GM13977 (cell line): ENCODE measurements at regions not wholly inside any gene's neighbourhood (a gene's known extent, or its start where the extent isn't known, plus 50 kb on each side); places are given as distances from the start of the nearest gene placed in this dataset.

Experiments
- DNase-seq: peaks from one replicate; pipeline ENCODE4 v3.0.0; 2012; ENCODE audit warnings: low spot score
- in situ Hi-C: fragments of 300-500 bp; cut with MboI; formaldehyde crosslinking; loops from one replicate; pipeline ENCODE4 v1.12.0; 2022; ENCODE audit warnings: low sequenced_read_pairs, low pct_unique_long_range_greater_than_20kb, mixed read lengths, inconsistent platforms; ENCODE audit not compliant: unreplicated experiment
- TF ChIP-seq, protein P1 (sequence below): IDR thresholded peaks from 2 replicates; pipeline ENCODE4 v1.5.1; 2012; ENCODE audit warnings: mild to moderate bottlenecking, control low read depth; ENCODE audit not compliant: insufficient read depth; ENCODE audit errors: extremely low read depth, missing control alignments

DNA sequence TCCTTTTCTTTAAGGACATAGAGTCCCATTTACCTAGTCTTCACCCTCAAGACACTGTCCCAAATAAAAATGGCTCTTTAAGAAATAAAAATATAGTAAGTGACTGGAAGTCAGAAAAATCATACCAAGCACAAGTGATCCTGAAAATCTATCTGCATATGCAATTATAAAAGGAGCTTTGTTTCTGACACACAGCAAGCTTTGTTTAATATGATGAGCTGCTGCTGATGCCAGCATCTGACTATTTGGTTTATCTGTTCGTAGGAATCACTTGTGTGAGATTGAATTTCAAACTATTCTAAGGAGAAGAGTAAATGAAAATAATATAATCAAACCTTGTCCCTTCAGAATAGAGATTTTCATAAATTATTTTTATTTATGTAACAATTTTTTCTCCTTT, 332.4 kb downstream of the PCDH7 start:
- TF ChIP-seq, protein P1, sequence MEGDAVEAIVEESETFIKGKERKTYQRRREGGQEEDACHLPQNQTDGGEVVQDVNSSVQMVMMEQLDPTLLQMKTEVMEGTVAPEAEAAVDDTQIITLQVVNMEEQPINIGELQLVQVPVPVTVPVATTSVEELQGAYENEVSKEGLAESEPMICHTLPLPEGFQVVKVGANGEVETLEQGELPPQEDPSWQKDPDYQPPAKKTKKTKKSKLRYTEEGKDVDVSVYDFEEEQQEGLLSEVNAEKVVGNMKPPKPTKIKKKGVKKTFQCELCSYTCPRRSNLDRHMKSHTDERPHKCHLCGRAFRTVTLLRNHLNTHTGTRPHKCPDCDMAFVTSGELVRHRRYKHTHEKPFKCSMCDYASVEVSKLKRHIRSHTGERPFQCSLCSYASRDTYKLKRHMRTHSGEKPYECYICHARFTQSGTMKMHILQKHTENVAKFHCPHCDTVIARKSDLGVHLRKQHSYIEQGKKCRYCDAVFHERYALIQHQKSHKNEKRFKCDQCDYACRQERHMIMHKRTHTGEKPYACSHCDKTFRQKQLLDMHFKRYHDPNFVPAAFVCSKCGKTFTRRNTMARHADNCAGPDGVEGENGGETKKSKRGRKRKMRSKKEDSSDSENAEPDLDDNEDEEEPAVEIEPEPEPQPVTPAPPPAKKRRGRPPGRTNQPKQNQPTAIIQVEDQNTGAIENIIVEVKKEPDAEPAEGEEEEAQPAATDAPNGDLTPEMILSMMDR, result no peak
- in situ Hi-C loops, result no loop called here
- DNase-seq, result no peak

DNA sequence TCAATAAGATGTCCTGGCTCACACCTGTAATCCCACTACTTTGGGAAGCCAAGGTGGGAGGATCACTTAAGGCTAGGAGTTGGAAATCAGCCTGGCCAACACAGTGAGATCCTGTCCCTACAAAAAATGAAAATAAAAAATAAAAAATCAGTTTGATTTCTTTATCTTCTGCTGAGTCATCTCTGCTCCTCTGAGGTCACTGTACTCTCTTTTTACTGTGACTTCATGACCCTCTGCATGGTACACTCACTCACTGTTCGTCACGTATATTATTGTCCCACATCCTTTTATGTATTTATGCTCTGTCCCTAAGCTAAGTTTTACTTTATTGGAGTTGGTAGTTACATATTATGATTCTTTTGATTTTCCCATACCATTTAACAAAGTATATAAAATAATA, 333.3 kb downstream of the PCDH7 start:
- DNase-seq, result no peak
- in situ Hi-C loops, result no loop called here
- TF ChIP-seq, protein P1, result no peak

DNA sequence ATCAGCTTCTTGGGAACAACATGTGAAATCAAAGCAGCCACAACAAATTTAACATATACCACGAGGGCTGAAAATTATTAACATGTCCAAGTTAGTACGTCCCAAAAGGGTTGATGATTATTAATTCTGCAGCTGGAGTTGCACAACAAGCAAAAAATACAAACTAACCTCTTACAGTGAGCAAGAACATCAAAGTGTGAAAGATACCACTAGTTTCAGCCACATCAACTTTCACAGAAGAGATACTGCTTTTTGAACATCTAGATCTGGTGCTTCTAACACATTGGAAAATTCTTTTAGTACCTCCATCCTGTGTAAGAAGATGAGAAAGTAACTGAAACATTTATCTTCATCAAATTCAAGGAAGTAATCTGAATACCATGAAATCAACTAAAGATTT, 334.1 kb downstream of the PCDH7 start:
- TF ChIP-seq, protein P1, result no peak
- DNase-seq, result no peak
- in situ Hi-C loops, result no loop called here

DNA sequence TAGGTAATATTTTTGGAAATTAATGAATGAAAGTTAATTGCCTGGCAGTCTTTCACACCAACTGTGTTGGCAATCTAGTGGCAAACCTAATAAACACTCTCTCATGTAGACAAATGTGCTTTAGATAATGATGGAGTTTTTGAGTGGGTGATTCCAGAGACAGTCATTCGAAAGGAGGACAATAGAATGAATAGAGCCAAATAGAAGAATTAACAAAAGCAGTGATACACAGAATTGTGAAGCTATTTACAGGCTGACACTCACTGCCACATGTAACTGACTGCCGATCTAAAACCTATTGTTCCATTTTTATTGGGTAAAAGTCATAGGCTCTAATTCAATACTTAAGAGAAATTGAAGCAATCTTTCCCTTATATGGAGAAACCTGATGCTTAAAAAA, 338.5 kb downstream of the PCDH7 start:
- in situ Hi-C loops, result no loop called here
- TF ChIP-seq, protein P1, result no peak
- DNase-seq, result no peak

DNA sequence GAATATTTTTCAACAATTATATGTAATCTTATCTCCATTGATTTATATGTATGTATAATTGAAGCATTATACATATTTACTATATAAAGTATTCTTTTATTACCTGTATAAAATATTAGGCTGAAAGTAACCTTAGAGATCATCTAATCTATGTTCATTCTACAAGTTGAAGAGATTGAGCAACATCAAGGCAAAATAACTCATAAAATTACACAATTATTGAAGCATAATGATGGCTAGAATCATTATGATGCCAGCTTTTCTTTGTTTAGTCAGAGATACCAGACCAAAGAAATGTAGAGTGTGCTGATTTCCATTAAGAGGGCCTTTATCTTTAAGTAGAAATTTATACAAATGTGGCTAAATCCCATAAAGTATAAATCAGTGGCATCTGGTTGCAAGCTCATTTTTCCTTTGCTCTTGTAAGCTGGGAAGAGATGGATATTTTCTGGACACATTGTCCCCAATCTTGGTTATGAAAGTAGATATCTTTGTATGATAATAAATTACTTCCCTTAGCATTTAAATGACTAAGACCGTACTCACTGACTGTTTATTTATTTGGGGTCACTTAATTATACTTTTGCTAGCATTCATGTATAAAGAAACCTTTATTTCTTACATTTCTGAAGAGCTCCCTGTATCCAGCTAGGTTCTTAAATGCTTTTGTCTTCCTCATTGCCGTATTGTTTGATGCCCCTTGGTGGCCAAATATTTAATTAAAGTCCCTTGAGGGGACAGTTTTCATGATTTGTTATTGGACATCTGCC, 339.8 kb downstream of the PCDH7 start:
- in situ Hi-C loops, result no loop called here
- TF ChIP-seq, protein P1, result no peak
- no peak for DNase-seq

DNA sequence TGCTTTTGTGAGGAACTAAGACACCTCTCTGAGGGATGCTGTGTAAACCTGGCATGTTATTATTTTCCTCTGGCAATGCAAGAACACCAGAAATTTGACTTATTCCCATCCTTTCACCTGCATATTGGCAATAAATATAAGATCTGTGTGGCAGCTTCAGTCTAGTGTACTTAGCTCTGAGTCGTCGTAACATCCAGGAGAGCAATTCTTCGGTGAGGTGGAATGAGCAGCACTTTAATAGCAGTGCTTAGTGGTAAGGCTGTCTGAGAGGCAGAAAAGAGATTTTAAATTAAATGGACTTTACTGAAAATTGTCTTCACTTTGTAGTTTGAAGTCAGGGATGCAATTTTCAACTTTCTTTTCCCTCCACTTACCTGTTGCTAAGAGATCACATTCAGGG, 344.9 kb downstream of the PCDH7 start:
- no peak for DNase-seq
- TF ChIP-seq, protein P1, result no peak
- in situ Hi-C loops, result no loop called here
